ENCODE measurements at regions not wholly inside any gene's neighbourhood (a gene's known extent, or its start where the extent isn't known, plus 50 kb on each side); places are given as distances from the start of the nearest gene placed in this dataset.

DNA sequence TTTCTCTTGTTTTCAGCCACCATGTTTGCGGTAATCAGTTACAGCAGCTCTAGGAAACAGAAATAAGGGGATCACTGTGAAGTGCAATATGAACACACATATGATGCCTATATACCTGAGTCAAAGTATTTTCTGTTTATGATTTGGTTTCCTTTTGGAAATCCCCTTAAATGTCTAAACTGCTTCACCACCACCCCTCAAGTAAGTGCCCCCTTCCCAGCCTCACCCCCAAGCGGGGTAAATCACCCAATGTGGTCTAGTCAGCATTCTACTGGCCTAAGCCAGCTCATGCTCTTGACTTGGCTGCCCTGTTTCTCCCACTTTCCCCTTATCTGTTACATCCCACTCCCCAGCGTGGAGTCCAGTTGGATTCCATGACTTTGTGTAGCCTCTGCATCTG is 176.5 kb downstream of the QDPR start:
- Histone ChIP-seq H3K27me3 (ENCODE audit: control insufficient read depth, low read length) (peaks cover 3% of the 10 kb centered on the region; the same call in 1 of the 2 replicates), H3K9me3 (ENCODE audit: control insufficient read depth, insufficient read depth, low read length) (no peaks in the 10 kb centered on the region), H3K36me3 (ENCODE audit: control insufficient read depth, low read length) (no peaks in the 10 kb centered on the region), H3K9me2 (replicated peaks; ENCODE audit: control insufficient read depth, low read length) (no peaks in the 10 kb centered on the region), H3K4me3 (ENCODE audit: low read length) (no peak overlapping the region), H3K4me1 (ENCODE audit: control insufficient read depth, low read length) (peaks cover 21% of the 10 kb centered on the region), H3K4me2 (ENCODE audit: low read length) (no peak overlapping the region), H3F3A (ENCODE audit: control insufficient read depth, insufficient read depth) (no peaks in the 10 kb centered on the region), H3K79me2 (ENCODE audit: control insufficient read depth, low read length) (no peaks in the 10 kb centered on the region), H4K20me1 (ENCODE audit: control insufficient read depth, insufficient read depth, low read depth, low read length) (no peaks in the 10 kb centered on the region), H3K27ac (ENCODE audit: low read depth, low read length) (no peak overlapping the region)
- TF ChIP-seq, protein P1, sequence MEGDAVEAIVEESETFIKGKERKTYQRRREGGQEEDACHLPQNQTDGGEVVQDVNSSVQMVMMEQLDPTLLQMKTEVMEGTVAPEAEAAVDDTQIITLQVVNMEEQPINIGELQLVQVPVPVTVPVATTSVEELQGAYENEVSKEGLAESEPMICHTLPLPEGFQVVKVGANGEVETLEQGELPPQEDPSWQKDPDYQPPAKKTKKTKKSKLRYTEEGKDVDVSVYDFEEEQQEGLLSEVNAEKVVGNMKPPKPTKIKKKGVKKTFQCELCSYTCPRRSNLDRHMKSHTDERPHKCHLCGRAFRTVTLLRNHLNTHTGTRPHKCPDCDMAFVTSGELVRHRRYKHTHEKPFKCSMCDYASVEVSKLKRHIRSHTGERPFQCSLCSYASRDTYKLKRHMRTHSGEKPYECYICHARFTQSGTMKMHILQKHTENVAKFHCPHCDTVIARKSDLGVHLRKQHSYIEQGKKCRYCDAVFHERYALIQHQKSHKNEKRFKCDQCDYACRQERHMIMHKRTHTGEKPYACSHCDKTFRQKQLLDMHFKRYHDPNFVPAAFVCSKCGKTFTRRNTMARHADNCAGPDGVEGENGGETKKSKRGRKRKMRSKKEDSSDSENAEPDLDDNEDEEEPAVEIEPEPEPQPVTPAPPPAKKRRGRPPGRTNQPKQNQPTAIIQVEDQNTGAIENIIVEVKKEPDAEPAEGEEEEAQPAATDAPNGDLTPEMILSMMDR (IDR thresholded peaks at IDR 0.05; ENCODE audit: low read depth, low read length, poor library complexity, severe bottlenecking): no peak
- no peak for TF ChIP-seq EZH2phosphoT487 (IDR thresholded peaks at IDR 0.05; ENCODE audit: borderline replicate concordance, low read length)

DNA sequence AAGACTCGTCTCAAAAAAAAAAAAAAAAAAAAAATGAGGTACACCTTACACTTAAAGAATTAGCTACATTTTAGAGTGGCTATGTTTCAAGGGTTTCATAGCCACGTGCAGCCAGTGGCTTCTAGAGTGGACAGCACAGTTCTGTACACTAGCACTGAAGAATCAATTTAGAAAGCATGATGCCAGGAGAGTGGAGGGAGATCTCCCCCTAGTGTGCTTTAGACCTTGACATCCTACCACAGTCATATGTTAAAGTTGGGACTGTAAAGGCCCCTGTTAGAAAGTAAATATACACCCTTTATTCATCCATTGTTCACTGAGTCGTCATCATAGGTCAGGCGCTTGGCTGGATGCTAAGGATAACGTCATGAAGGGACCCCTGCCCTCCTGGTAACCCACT is 179.4 kb downstream of the QDPR start:
- Histone ChIP-seq H4K20me1 (ENCODE audit: control insufficient read depth, insufficient read depth, low read depth, low read length) (no peaks in the 10 kb centered on the region), H3F3A (ENCODE audit: control insufficient read depth, insufficient read depth) (no peaks in the 10 kb centered on the region), H3K4me2 (ENCODE audit: low read length) (no peak overlapping the region), H3K4me1 (ENCODE audit: control insufficient read depth, low read length) (peaks cover 39% of the 10 kb centered on the region), H3K36me3 (ENCODE audit: control insufficient read depth, low read length) (no peaks in the 10 kb centered on the region), H3K9me3 (ENCODE audit: control insufficient read depth, insufficient read depth, low read length) (no peaks in the 10 kb centered on the region), H3K4me3 (ENCODE audit: low read length) (no peak overlapping the region), H3K9me2 (replicated peaks; ENCODE audit: control insufficient read depth, low read length) (no peaks in the 10 kb centered on the region), H3K79me2 (ENCODE audit: control insufficient read depth, low read length) (no peaks in the 10 kb centered on the region), H3K27ac (ENCODE audit: low read depth, low read length) (no peak overlapping the region), H3K27me3 (ENCODE audit: control insufficient read depth, low read length) (peaks cover 6% of the 10 kb centered on the region; the same call in 1 of the 2 replicates)
- TF ChIP-seq, protein P1 (IDR thresholded peaks at IDR 0.05; ENCODE audit: low read depth, low read length, poor library complexity, severe bottlenecking): no peak
- no peak for TF ChIP-seq EZH2phosphoT487 (IDR thresholded peaks at IDR 0.05; ENCODE audit: borderline replicate concordance, low read length)

DNA sequence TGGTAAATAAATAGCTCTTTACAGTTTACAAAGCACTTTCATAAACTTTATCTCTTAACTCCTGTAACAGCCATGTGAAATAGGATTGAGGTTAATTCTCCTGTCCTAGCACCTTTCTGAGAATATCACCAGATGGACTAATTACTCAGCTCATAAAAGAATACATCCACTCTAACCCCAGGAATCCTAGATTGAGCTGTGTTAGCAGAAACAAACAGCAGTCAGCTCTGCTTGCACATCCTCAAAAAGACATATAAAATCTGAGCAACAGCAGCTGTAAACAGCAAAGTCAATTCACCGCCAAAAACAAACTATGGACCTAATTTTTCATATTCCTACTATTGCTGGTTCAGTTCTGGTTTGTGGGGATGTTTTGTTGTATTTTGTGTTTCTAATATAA is 182.8 kb downstream of the QDPR start:
- H3F3A ChIP-seq (ENCODE audit: control insufficient read depth, insufficient read depth): no peaks in the 10 kb centered on the region
- H3K27ac ChIP-seq (ENCODE audit: low read depth, low read length): no peak overlapping the region
- H3K27me3 ChIP-seq (ENCODE audit: control insufficient read depth, low read length): peaks cover 4% of the 10 kb centered on the region; the same call in 1 of the 2 replicates
- no peaks in the 10 kb centered on the region for H3K9me2 ChIP-seq (replicated peaks; ENCODE audit: control insufficient read depth, low read length)
- no peak overlapping the region for H3K4me3 ChIP-seq (ENCODE audit: low read length)
- no peaks in the 10 kb centered on the region for H4K20me1 ChIP-seq (ENCODE audit: control insufficient read depth, insufficient read depth, low read depth, low read length)
- no peak for TF ChIP-seq EZH2phosphoT487 (IDR thresholded peaks at IDR 0.05; ENCODE audit: borderline replicate concordance, low read length)
- TF ChIP-seq, protein P1 (IDR thresholded peaks at IDR 0.05; ENCODE audit: low read depth, low read length, poor library complexity, severe bottlenecking): no peak
- H3K4me2 ChIP-seq (ENCODE audit: low read length): peak overlapping the region; percentile 18
- H3K9me3 ChIP-seq (ENCODE audit: control insufficient read depth, insufficient read depth, low read length): no peaks in the 10 kb centered on the region
- peaks cover 19% of the 10 kb centered on the region for H3K4me1 ChIP-seq (ENCODE audit: control insufficient read depth, low read length)
- no peaks in the 10 kb centered on the region for H3K36me3 ChIP-seq (ENCODE audit: control insufficient read depth, low read length)
- no peaks in the 10 kb centered on the region for H3K79me2 ChIP-seq (ENCODE audit: control insufficient read depth, low read length)

All from DOHH2 (cell line).